ENCODE measurements at regions not wholly inside any gene's neighbourhood (a gene's known extent, or its start where the extent isn't known, plus 50 kb on each side); places are given as distances from the start of the nearest gene placed in this dataset.

GRCh38 chr2:65605743-65606058 is 173.3 kb upstream of the SPRED2 start:
- H2AK5ac ChIP-seq (ENCODE audit: low read depth, low read length) = no peak overlapping the region
- H4K5ac ChIP-seq (ENCODE audit: insufficient read length, low read depth, low read length) = no peak overlapping the region
- DNase-seq (ENCODE audit: low read depth in 1 of 2, low spot score in 2 of 2) = no peak
- H3K23me2 ChIP-seq (ENCODE audit: low read depth, low read length) = no peaks in the 10 kb centered on the region
- TF ChIP-seq RAD21 (IDR thresholded peaks at IDR 0.05 in 1 of 2, conservative IDR thresholded peaks at IDR 0.05 in 1 of 2; ENCODE audit: low read depth in 2 of 2, low read length in 2 of 2) = no peak
- no peak for TF ChIP-seq CEBPB (IDR thresholded peaks at IDR 0.05; ENCODE audit: low read depth, low read length)
- TF ChIP-seq CHD2 (IDR thresholded peaks at IDR 0.05; ENCODE audit: low read length) = no peak
- H2BK20ac ChIP-seq (ENCODE audit: low read length) = no peak overlapping the region
- no peak overlapping the region for H2AFZ ChIP-seq (ENCODE audit: low read length)
- no peak for FAIRE-seq
- H3K14ac ChIP-seq (ENCODE audit: insufficient read length) = no peak overlapping the region
- H4K8ac ChIP-seq (ENCODE audit: extremely low read depth, insufficient read depth, low read length) = no peak overlapping the region
- H4K20me1 ChIP-seq (replicated peaks in 1 of 2; ENCODE audit: control insufficient read depth in 1 of 2, insufficient read depth in 2 of 2, low read length in 2 of 2) = no peaks in the 10 kb centered on the region
- no peak overlapping the region for H2BK12ac ChIP-seq (ENCODE audit: low read depth, low read length)
- H2BK5ac ChIP-seq (ENCODE audit: low read depth, low read length) = no peak overlapping the region
- peaks cover 0 to 2% (median under 1%) of the 10 kb centered on the region in 4 experiments; a peak in 2 of 7 replicates for H3K4me1 ChIP-seq (replicated peaks in 1 of 4; ENCODE audit: control insufficient read depth in 3 of 4, insufficient read depth in 4 of 4, low read length in 3 of 4)
- no peak overlapping the region for H3K4ac ChIP-seq (replicated peaks; ENCODE audit: insufficient read length, low read depth, low read length)
- no peaks in the 10 kb centered on the region for H3K79me2 ChIP-seq (ENCODE audit: control insufficient read depth in 1 of 2, insufficient read depth in 2 of 2, low read length in 2 of 2)
- no peak overlapping the region for H3K18ac ChIP-seq (ENCODE audit: extremely low read depth, low read length)
- H3K9me3 ChIP-seq (ENCODE audit: insufficient read depth in 2 of 2, low read depth in 1 of 2, low read length in 1 of 2) = peaks cover 0 to 7% of the 10 kb centered on the region in 2 experiments; a peak in 1 of 4 replicates
- no peak overlapping the region for H4K91ac ChIP-seq (replicated peaks; ENCODE audit: insufficient read length, low read length)
- H3K27ac ChIP-seq (ENCODE audit: low read depth, low read length) = no peak overlapping the region
- POLR2A ChIA-PET (ENCODE audit: partially characterized antibody) = no interaction called here
- no peaks in the 10 kb centered on the region for H3K36me3 ChIP-seq (ENCODE audit: control insufficient read depth in 2 of 4, insufficient read depth in 4 of 4, low read length in 3 of 4)
- H2BK120ac ChIP-seq (replicated peaks; ENCODE audit: low read depth, low read length) = no peak overlapping the region
- CTCF ChIA-PET (ENCODE audit: partially characterized antibody) = interaction anchor here (0.7 kb wide), 1 partner anchor 559 kb away, joined by 3 read pairs; no protein-coding TSS in a partner anchor
- H3K79me1 ChIP-seq (ENCODE audit: low read depth, low read length) = no peaks in the 10 kb centered on the region
- no peak overlapping the region for H3K4me2 ChIP-seq (ENCODE audit: insufficient read depth in 1 of 2, low read depth in 2 of 2, low read length in 2 of 2)
- H3K4me3 ChIP-seq (ENCODE audit: extremely low read depth in 1 of 4, insufficient read depth in 2 of 4, low read depth in 3 of 4, low read length in 4 of 4) = no peak overlapping the region
- no peak overlapping the region for H3K9ac ChIP-seq (replicated peaks in 1 of 4; ENCODE audit: extremely low read depth in 1 of 4, low read depth in 3 of 4, low read length in 3 of 4)
- no peak overlapping the region for H2BK15ac ChIP-seq (ENCODE audit: low read length)
- H3K56ac ChIP-seq (replicated peaks; ENCODE audit: insufficient read length, low read depth, low read length) = no peak overlapping the region
- no peaks in the 10 kb centered on the region for H3K27me3 ChIP-seq (replicated peaks in 1 of 4; ENCODE audit: control insufficient read depth in 3 of 4, extremely low read depth in 1 of 4, insufficient read depth in 3 of 4, low read length in 3 of 4)
- no peak overlapping the region for H3K23ac ChIP-seq (ENCODE audit: insufficient read length)
